NCI-H524 treated with DMSO at 0.1 percent for 48 hours (cell line): ENCODE measurements at regions not wholly inside any gene's neighbourhood (a gene's known extent, or its start where the extent isn't known, plus 50 kb on each side); places are given as distances from the start of the nearest gene placed in this dataset.
A peak's percentile ranks its signal among the peaks of the same experiment; 100 is the strongest.
"Not testable (repeated sequence)": the region's sequence is repeated elsewhere in the genome, so short reads cannot be mapped to it uniquely, and the experiment has no call there.

Experiments
- DNase-seq: peaks from one replicate; lab custom pipeline; 2025; lab: John Stamatoyannopoulos, UW

DNA sequence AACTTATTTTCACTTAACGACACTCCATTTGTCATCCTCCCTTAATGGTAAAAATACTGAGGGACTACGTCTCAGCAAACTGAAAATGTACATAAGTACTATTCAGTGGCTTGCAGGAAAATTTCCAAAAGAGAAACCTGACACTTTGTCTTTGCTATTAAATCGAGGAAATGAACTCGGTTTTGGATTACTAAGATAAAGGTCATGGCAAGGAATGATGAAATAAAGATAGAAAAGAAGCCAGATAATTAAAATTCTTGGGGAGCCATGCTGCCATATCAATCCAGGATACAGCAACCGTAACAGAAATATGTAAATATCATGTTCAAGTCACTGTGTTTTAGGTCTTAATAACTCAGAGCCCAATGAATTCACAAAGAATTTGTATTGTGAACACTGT lies 647.8 kb downstream of the CDH9 start:
- no peak for DNase-seq

DNA sequence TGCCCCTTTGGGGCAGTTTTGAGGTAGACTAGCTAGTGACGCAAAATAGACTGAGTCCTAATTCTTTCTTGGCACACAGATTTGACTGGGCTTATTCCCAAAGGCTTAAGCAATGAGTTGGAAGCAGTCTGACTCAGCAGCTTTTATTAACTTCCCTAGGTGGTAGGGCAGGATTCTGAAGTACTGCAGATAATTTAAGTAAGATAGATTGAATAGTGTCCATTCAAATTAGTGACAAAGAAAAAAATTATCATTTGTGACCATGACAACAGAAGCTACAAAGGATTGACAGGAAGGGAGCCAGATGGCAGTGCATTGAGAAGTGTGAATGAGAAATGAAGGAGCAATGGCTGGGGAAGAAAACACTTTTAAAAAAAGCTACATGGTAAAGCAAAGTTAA lies 649.4 kb downstream of the CDH9 start:
- DNase-seq, result peak; percentile 38

DNA sequence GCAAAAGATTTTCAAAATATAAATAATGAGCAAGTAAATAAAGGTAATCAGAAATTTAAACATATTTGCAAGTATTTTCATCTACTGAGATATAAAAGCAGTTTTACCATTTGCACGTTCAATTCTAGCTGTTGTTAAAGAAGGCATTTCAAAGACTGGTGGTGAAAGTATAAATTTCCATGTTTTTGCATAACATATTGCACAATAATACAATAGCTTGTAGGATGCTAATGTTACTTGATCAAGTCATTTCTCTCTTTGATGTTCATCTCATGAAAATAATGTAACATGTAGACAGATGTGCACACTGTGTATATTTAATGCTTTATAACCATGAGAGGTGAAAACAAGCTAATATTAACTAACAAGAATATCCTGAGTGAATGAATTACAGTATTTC lies 651.9 kb downstream of the CDH9 start:
- no peak for DNase-seq

DNA sequence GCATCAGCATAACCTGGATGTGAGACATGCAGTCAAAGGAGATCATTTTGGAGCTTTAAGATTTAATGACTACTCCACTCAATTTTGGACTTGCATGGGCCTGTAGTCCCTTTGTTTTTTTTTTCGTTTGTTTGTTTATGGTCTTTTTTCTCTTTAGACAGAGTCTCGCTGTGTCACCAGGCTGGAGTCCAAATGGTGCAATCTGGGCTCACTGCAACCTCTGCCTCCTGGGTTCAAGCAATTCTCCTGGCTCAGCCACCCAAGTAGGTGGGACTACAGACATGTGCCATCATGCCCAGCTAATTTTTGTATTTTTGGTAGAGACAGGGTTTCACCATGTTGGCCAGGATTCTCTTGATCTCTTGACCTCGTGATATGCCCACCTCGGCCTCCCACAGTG lies 673.8 kb downstream of the CDH9 start:
- DNase-seq, result not testable (repeated sequence)

DNA sequence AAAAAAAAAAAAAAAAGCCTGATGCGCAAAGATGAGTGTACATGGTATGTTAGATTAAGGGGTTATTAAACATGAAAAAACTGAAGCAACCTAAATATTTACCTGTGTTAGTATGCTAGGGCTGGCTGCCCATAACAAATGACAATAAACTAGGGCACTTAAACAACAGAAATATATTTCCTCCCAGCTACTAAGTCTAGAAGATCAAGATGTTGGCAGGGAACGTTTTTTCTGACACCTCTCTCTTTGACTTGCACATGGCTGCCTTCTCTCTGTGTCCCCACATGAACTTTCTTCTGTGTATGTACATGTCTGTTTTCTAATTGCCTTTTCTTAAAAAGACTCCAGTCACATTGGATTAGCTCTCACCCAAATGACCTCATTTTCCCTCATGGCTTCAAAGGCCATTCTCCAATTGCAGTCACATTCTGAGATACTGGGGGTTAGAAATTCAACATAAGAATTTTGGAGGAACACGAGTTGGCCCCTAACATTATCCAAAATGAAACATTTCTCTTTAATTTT lies 694.5 kb downstream of the CDH9 start:
- no peak for DNase-seq

DNA sequence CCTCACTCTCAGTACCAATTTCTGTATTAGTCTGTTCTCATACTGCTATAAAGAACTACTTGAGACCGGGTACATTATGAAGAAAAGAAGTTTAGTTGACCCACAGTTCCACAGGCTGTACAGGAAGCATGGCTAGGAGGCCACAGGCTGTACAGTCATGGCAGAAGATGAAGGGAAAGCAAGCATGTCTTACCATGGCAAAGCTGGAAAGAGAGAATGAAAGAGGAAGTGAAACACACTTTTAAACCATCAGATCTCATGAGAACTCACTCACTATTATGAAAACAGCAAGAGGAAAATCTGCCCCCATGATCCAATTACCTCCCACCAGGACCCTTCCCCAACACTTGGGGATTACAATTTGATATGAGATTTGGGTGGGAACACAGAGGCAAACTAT lies 698.8 kb downstream of the CDH9 start:
- no peak for DNase-seq

DNA sequence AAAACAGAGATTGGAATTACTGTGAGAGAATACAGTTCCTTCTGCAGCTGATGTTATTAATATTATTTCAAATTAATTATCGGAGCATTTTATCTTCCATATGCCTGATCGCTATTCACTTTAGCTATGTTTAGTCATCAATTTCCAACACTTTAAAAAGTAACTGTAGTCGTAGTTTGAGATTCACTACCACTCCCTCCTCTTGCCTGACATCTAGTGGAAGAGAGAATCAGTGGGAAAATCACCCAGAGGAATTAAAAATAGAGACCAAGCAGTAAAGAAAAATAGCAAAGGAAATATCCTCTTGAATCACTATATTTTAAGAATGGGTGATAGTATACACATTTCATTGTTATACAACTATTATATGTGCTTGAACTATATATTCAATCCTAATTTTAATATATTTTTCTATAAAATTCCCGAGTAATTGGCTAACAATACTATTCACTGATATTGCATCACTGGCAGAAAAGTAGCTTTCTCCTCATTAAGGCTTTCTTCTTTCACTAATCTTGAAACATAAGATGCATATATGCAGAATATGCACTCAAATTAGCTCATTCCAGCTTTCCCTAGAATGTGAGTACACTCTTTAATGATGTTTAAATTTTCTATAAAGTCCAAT lies 708.7 kb downstream of the CDH9 start:
- no peak for DNase-seq

DNA sequence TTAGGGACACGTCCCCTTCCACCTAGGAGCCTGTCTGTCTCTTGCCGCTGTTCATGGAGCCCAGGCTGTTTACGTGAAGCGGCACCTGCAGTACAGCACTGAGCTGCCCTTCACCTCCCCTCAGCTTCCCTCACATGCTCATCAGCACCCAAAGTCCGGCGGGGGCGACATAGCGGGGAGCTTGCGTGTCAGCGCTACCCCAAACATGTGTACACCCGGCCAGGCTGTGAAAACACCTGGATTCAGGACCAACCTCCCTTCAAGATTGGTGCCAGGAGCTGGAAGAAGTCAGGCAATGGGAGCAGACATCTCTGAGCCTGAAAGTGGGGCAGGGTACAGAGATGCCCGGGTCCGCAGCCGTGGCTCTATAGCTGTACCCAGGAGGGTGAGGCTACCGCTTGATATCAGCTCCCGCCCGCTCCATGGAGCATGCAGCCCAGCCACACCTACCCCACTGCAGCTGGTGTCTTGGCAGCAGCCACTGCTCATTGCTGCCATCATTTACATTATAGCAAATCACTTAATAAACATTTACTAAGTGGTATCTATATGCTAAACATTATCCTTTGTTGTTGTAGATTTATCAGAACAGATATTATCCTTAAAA lies 712.1 kb downstream of the CDH9 start:
- no peak for DNase-seq

DNA sequence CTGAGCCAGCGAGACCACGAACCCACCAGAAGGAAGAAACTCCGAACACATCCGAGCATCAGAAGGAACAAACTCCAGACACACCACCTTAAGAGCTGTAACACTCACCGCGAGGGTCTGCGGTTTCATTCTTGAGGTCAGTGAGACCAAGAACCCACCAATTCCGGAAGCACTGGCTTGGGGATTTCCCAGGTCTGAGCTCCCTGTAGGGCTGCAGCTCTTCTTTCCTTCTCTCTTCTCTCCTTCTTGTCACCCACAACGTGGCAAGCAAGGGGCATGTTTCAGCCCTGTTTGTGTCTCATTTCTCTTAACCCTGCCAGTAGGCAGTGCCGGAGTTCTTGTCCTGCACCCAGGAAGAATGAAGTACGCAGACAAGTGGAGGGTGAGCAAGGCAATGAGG lies 713.0 kb downstream of the CDH9 start:
- DNase-seq, result not testable (repeated sequence)

DNA sequence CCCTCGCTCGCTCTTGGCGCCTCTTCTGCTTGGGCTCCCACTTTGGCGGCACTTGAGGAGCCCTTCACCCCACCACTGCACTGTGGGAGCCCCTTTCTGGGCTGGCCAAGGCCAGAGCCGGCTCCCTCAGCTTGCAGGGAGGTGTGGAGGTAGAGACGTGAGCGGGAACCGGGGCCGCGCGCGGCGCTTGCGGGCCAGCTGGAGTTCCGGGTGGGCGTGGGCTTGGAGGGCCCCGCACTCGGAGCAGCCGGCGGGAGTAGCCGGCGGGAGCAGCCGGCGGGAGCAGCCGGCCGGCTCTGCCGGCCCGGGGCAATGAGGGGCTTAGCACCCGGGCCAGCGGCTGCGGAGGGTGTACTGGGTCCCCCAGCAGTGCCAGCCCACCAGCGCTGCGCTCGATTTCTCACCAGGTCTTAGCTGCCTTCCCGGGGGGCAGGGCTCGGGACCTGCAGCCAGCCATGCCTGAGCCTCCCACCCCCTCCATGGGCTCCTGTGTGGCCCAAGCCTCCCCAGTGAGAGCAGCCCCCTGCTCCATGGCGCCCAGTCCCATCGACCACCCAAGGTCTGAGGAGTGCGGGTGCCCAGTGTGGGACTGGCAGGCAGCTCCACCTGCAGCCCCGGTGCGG lies 714.0 kb downstream of the CDH9 start:
- not testable (repeated sequence) for DNase-seq

DNA sequence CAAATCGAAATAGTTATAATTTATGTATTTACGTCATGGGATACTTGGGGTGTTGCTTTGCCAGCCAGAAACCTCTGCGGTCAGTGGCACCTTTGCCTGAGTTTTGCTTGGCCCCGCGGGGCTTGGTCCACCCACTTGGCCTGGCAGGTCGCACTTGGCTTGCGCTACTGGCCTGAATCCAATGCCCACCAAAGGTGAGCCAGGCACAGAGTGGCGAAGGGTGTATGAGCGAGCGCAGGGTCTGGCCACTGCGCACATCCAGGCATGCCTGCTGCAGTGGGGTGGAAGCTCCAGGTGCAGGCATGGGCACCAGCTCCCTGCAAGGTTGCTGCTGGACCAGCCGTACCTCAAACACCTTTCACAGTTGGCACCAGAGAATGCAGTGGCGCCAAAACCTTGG lies 714.6 kb downstream of the CDH9 start:
- DNase-seq, result no peak

DNA sequence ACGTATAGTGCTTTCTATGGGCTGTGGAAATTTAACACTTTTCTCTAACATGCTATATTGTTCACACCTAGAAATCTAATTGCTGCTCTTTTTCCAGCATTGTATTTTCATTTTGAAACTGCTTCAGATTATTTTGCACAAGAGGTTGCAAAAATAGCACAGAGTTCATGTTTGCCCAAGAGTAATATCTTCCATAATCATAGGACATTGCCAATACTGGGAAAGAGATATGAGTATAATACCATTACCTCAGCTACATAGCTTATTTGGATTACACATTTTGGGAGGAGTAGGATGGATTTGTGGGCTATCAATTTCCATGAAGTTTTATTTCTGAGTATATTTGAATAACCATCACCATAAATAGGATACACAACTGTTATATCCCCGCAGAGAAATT lies 717.1 kb downstream of the CDH9 start:
- DNase-seq, result no peak

DNA sequence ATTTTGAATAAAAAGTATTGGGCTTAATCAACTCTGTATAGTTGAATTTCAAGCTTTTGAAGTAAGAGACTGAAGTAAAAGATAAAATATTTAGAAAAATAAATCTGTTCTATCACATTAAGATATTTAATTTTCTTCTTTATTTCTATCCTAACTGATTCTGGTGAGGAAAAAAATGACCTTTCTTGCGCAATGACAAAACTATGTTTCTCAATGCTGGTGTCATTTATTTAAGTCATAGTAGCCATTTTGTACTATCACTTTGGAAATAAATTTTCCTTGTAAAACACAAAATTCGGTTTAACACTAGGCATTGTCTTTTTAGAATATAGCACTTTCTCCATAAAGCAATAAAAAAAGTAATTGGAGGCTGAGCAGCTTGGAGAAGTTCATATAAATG lies 728.0 kb downstream of the CDH9 start:
- no peak for DNase-seq

DNA sequence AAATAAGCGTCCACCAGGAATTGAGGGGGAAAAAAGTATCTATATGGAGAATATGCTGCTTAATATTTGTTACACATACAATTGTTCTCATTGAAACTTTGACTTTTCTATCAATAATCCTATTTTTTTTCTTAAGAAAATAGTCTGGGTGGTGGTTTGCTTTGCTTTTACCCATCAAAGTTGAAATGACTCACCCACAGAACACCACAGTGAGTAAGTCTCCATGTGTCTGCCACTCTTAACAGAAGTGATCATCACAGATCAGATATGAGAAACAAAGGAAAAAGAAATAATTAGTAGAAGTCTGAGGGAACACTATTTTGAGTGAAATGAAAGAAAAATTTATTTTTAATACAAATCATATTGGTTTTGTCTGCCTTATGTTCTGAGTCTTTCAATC lies 742.8 kb downstream of the CDH9 start:
- no peak for DNase-seq

DNA sequence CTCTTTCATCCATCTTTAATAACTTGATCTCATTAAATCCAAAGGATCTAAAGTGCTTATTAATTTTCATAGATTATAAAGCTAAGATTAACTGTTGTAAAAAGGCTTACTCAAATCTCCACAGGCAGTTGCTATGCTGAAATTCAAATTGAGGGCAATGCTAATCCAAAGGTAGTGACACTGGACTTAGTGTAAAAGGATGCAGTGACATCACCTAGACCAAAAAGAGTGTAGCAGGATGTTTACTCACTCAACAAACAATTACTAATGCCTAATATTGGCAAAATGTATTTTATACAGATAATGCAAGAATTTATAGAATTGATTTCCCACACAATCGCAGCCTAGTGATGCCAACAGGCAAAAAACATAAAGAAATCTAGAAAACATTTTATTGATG lies 756.2 kb downstream of the CDH9 start:
- DNase-seq, result no peak

DNA sequence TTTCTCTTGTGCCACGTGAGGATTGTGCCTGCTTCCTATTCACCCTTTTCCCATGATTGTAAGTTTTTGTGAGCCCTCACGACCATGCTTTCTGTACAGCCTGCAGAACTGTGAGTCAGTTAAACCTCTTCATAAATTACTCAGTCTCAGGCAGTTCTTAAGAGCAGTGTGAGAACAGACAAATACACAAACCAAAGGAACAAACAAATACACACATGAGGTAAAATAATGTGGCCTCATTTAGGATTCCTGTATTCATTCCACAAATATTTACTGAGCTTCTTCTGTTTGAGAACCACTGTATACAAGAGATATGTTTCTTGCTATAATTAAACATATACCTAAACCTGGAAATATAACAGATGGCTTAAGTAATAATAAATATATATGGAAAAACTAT lies 760.3 kb downstream of the CDH9 start:
- DNase-seq, result no peak

DNA sequence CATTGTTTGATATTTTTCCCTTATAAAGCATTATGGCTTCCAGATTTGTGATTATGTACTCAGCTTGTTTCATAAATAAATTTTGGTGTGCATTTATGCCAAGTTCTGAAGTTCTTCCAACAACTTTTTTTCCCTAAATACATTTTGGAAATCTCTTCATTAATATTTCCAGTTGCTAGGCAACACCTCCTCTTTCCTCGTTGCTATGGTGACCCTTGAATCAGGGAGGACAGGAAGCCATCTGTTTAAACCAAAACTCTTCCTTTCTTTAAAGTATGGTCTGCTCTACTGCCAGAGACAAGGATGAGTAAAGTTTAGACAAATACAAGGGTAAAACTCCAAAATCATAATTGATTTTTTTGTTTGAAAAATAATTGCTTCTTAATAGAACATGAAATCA lies 779.3 kb downstream of the CDH9 start:
- DNase-seq, result peak; percentile 41

DNA sequence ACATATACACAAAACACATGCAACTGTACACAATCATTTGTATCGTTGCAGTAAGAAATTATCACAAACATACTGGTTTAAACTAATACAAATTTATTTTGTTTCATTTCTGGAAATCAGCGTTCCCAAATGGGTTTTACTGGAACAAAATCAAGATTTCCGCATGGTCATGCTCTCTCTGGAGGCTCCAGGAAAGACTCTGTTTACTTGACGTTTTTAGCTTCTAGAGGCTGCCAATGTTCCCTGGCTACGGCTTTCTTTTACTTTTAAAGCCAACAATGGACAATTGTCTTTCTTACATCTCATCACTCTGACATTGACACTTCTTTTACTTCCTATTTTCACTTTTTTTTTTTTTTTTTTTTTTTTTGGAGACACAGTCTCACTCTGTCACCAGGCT lies 793.1 kb downstream of the CDH9 start:
- DNase-seq, result no peak

DNA sequence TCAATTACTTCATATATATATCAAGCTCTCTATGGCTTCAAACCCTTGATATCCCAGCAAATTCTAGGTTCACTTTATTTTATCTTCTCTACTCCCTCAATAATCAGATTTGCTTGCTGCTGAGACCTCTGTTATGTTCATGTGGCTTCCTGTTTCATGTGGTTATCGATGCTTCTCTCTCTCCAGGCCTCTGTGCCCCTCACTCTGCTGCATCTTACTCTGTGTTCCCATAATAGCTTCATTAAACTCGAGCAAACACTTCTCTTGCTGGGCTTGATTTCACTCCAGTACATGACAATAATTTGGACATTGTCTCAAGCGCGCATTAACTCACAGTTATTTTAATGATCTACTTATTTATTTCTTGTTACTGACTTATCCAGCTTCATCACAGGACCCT lies 798.8 kb downstream of the CDH9 start:
- no peak for DNase-seq

DNA sequence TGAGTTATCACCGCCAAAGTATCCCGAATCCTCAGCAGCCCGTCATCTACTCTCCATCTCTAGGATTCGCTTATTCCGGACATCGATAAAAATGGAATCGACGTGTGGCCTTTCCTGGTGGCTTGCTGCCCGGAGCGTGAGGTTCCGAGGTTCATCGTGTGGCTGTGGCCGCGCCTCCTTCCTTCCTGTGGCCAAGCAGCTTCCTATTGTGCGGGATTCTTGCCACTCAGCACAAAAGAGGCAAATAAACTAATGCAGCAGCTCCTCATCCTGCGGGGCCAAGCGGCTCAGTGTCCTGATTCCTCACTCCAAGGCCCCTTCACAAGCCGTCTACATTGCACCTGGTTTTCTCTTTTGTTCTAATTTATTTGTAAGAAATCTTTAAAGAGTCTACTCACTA lies 800.9 kb downstream of the CDH9 start:
- DNase-seq, result no peak

DNA sequence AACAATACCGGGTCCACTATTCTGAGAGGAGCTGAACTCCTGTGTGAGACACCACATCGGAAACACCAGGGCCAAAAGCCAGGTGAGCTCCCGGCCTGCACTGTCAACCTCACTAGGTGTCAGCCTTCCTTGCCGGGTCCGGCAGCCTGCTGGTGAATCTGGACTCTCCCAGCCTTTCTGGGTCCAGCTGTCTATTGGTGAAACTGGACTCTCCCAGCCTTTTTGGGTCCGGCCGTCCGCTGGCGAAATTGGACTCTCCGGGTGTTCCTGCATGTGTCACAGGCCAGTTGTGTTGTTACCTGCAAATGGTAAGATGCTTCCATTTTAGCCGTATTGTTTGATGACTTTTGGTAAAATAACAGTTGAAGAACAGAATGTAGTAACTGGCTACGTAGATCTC lies 801.5 kb downstream of the CDH9 start:
- no peak for DNase-seq

DNA sequence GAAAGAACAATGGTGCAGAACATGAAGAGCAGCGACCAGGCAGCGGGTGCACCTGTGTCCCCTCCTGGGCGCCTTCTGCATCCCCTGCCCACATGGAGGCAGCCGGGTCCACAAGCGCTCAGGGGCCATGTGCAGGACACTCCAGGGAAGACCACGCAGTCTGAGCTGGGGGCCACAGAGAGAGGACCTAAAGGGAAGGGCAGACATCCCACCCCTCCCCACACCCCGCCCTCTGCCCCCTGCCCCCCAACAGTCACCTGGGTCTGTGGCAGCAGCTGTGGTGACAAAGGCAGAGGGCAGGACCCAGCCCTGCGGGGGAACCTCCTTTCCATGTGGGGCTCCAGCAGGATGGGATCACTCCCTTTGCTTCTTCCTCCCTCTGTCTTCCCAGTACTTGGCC lies 805.7 kb downstream of the CDH9 start:
- DNase-seq, result no peak

DNA sequence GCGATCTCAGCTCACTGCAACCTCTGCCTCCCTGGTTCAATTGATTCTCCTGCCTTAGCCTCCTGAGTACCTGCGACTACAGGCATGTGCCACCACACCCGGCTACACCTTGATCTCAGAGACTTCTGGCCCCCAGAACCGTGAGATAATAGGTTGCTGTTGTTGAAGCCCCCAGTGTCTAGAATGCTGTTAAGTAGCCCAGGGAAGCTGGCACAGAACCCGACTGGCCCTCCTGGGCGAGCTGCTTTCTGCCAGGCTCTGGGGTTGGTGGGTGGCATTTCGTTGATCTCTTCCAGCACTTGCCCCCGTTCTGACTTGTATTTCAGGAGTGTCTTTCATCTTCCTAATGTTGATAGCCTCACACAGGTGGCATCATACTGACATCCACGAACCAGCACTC lies 807.1 kb downstream of the CDH9 start:
- no peak for DNase-seq

DNA sequence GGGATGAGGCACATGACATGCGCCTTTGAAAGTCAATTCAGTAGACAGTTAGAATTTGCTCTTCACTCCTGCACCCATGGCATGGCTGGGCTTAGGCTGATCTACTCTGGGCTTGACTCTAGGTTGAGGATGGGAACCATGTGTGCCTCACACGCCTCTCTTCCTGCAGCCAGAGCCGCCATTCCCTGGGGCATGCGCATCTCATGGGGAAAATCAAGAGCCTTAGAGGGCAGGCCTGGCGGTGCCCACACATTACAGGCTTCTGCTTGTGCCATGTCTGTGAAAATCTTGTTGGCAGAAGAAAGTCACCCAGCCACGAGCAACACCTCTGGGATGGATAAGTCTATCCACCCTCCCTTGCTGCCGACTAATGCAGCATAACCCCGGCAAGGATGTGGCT lies 808.5 kb downstream of the CDH9 start:
- no peak for DNase-seq
